ENCODE measurements at regions not wholly inside any gene's neighbourhood (a gene's known extent, or its start where the extent isn't known, plus 50 kb on each side); places are given as distances from the start of the nearest gene placed in this dataset.
"Not testable (repeated sequence)": the region's sequence is repeated elsewhere in the genome, so short reads cannot be mapped to it uniquely, and the experiment has no call there.

DNA sequence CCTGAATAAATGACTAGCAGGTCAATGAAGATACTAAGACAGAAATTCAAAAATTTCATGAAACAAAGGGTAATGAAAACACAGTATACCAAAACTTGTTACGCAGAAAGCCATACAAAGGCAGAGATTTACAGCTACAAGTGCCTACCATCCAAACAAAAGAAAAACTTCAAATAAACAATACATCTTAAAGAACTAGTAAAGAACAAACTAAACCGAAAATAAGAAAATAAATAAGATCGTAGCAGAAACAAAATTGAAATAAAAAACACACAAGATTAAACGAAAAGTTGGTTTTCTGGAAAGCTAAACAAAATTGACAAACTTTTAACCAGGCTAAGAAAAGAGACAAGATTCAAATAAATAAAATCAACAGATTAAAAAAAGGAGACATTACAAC is 51.5 kb downstream of the VPREB1 start:
- DNase-seq (ENCODE audit: low spot score), result not testable (repeated sequence)

- not testable (repeated sequence) for DNase-seq (ENCODE audit: low spot score)
Measured at GRCh38 chr22:22297159-22297793, 52.7 kb downstream of the VPREB1 start.

- DNase-seq (ENCODE audit: low spot score), result peak; percentile 31
Measured at GRCh38 chr22:22297794-22298653, 53.4 kb downstream of the VPREB1 start.

GRCh38 chr22:22298654-22299009 is 54.0 kb downstream of the VPREB1 start:
- DNase-seq (ENCODE audit: low spot score), result not testable (repeated sequence)

DNA sequence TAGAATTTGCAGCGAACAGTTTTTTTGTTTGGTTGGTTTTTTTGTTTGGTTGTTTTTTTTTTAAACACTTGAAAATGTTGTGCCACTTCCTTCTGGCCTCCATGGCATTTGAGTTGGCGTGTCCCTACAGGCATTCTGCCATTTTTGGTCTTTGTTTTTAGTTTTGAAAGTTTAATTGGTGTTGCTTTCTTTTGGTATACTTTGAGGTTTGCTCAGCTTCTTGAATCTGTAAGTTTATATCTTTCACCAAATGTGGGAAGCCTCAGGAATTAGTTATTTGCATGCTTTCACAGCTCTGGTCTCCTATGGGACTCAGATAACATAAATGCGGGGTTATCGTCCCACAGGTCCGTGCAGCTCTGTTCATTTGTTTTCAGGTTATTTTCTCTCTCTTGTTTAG is 55.9 kb downstream of the VPREB1 start:
- not testable (repeated sequence) for DNase-seq (ENCODE audit: low spot score)

DNA sequence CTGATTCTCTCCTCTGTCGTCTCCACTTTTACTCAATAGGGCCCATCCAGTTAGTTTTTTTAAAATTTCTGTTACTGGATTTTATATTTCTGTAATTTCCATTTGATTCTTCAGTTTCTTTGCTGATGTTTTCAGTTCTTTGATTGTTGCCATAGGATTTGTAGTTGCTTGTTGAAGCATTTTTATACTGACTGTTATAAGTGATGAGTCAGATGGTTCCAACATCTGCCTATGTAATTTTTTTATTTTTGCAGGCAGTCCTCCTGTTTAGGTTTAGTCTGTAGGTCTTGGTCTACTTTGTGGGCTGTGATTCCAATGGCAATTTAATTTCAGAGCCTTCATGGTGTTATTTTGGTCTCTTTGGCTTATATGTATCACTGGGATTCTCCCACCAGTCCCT is 56.4 kb downstream of the VPREB1 start:
- not testable (repeated sequence) for DNase-seq (ENCODE audit: low spot score)

DNA sequence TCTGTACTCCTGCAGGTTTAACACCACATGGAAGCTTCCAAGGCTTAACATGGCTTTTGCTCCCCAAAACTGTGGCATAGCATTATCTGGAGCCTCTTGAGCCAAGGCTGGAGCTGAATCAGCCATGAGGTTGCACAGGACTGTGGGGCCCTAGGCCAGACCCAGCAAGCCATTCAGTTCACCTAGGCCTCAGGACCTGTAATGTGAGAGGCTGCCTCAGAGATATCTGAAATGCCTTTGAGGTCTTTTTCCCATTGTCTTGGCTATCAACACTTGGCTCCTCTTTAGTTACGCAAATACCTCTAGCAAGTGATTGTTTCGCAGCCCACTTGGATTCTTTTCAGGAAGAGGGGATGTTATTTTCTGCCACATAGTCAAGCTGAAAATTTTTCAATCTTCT is 72.0 kb downstream of the VPREB1 start:
- DNase-seq (ENCODE audit: low spot score), result no peak

DNA sequence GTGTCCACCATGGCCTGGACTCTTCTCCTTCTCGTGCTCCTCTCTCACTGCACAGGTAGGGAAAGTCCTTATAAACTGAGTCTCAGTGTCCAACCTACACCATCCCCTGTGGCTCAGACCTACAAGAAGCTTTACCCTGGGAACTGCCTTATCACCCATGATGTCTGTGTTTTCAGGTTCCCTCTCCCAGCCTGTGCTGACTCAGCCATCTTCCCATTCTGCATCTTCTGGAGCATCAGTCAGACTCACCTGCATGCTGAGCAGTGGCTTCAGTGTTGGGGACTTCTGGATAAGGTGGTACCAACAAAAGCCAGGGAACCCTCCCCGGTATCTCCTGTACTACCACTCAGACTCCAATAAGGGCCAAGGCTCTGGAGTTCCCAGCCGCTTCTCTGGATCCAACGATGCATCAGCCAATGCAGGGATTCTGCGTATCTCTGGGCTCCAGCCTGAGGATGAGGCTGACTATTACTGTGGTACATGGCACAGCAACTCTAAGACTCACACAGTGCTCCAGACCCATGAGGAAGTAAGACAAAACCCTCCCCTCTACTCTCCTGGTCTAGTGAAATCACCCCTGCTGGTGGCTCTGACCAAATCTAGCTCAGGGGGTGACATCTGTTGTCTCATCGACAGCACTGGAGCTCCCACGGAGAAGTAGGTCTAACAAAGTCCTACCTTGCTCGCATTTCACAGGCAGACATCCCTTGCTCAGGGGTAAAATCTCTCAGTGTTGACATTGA is 74.3 kb downstream of the VPREB1 start:
- no peak for DNase-seq (ENCODE audit: low spot score)

DNA sequence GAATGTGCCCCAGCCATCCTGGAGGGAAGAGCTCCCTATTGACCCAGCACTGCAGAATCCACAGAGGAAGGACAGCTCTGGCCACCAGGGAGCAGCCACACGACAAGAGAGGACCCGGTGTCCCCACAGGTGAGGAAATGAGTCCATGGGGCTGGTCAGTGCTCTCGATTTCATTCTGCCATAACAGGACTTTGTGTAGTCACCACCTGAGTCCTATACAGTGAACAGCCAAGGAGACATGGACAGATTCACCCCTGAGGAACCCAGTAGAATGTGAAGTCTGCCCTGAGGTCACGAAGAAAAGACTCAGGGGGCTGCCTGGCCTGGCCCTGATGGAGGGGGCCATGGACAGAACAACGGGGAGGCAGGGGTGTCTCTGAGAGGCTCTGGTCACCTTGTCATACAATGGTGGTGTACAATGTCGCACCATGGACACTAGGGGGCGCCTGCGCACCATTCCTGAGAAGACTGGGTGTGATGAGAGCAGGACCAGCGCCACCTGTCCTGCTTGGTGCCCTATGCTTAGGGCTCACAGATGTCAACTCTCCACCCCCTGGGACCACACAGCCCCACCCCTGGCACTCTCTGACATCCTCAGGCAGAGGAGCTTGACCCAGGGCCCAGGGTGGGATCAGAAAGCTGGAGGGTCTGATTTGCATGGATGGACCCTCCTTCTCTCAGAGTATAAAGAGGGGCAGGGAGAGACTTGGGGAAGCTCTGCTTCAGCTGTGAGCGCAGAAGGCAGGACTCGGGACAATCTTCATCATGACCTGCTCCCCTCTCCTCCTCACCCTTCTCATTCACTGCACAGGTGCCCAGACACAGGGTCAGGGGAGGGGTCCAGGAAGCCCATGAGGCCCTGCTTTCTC is 77.4 kb downstream of the VPREB1 start:
- DNase-seq (ENCODE audit: low spot score), result peak; percentile 74

GRCh38 chr22:22322792-22323191 is 78.2 kb downstream of the VPREB1 start:
- no peak for DNase-seq (ENCODE audit: low spot score)

GRCh38 chr22:22327723-22328122 is 83.1 kb downstream of the VPREB1 start:
- DNase-seq (ENCODE audit: low spot score), result no peak

- no peak for DNase-seq (ENCODE audit: low spot score)
Measured at GRCh38 chr22:22329792-22330191, 85.2 kb downstream of the VPREB1 start.

GRCh38 chr22:22335640-22336039 is 91.1 kb downstream of the VPREB1 start:
- not testable (repeated sequence) for DNase-seq (ENCODE audit: low spot score)

- DNase-seq (ENCODE audit: low spot score), result not testable (repeated sequence)
Measured at GRCh38 chr22:22336333-22336732, 91.7 kb downstream of the VPREB1 start.

GRCh38 chr22:22338778-22339177 is 94.2 kb downstream of the VPREB1 start:
- not testable (repeated sequence) for DNase-seq (ENCODE audit: low spot score)

GRCh38 chr22:22341736-22342135 is 97.2 kb downstream of the VPREB1 start:
- DNase-seq (ENCODE audit: low spot score), result no peak

- peak; percentile 46 for DNase-seq (ENCODE audit: low spot score)
Measured at GRCh38 chr22:22342697-22343580, 98.4 kb downstream of the VPREB1 start.

DNA sequence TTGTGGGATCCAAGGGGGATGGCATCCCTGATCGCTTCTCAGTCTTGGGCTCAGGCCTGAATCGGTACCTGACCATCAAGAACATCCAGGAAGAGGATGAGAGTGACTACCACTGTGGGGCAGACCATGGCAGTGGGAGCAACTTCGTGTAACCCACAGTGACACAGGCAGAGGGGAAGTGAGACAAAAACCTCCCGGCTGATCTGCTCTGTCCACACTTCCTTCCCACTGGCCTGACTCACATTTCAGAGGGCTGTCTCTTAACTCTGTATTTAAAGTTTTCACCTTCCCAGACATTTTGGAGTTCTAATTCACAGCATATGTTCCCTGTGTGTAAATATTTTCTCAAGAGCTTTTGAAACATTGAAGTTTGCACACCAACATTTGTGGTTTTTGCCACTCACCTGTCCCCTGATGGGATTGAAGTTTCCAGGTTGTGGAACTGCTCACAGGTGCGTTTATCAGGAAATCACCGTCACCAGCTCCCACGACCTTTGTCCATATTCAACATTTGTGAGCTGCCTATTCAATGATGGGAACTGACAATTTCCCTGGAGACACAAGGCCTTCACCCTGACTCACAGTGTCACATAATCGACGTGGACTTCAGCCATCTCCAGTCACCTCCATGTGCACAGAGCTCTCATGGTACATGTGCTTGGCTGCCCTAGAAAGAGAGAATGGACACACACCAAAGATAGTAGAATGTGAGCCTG is 99.2 kb downstream of the VPREB1 start:
- no peak for DNase-seq (ENCODE audit: low spot score)

DNA sequence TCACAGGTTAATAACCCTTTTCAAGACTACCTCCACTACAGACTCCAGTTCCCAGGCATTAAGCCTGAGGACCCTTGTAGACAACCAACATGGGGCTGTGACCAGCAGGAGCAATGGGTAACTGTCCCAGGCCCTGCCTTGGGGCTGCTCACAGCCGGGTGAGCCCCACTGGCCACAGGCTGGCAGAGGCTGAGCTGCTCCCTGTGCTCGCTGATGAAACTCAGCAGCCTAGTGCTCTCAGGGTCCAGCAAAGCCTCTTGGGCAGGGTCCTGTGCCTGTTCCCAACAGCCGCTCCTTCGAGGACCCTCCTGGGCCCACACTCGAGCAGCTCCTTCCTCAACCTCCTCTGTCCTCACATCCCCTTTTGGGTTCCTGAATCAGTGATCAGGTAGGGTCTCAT is 99.8 kb downstream of the VPREB1 start:
- DNase-seq (ENCODE audit: low spot score), result no peak

DNA sequence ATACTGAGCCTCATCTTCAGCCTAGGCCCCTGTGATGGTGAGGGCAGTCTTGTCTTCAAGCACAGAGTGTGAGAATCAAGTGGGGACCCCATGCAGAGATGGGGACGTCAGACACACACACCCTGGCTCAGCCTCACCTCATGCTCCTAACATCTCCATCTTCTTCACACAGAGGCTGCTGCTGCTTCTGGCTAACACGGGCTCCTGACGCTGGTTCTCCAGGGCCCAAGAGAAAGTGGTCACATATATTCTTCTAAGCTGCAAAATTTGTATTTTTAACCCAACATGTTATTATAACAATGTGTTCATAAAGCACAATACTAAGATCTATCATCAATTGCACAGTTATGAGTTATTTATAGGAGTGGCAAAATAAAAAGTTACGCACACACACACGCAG is 101.2 kb downstream of the VPREB1 start:
- no peak for DNase-seq (ENCODE audit: low spot score)

Measured in cerebellar cortex (tissue), 1 donor.